Lower lobe of right lung (tissue), 2 donors: ENCODE measurements at regions not wholly inside any gene's neighbourhood (a gene's known extent, or its start where the extent isn't known, plus 50 kb on each side); places are given as distances from the start of the nearest gene placed in this dataset.

Experiments used
- ATAC-seq, 2 donors: fragments of 200-7000 bp; cut with Tn5 transposase; one replicate each; pipeline ENCODE4 v1.9.1; 2020 to 2022; ENCODE audit warnings: mild to moderate bottlenecking in 2 of 2, moderate library complexity in 2 of 2
- DNase-seq: peaks from one replicate; pipeline ENCODE4 v3.0.0-alpha.2; 2020
- H3K27ac ChIP-seq: fragments of 200-600 bp; one replicate; pipeline ENCODE4 v1.8.0; 2022
- H3K27me3 ChIP-seq: fragments of 200-600 bp; one replicate; pipeline ENCODE4 v1.8.0; 2022; ENCODE audit warnings: low read depth
- H3K36me3 ChIP-seq: fragments of 200-600 bp; one replicate; pipeline ENCODE4 v1.8.0; 2022; ENCODE audit warnings: mild to moderate bottlenecking
- H3K4me1 ChIP-seq: fragments of 200-600 bp; one replicate; pipeline ENCODE4 v1.8.0; 2022
- H3K4me3 ChIP-seq: fragments of 200-600 bp; one replicate; pipeline ENCODE4 v1.8.0; 2022; ENCODE audit warnings: mild to moderate bottlenecking
- H3K9me3 ChIP-seq: fragments of 200-600 bp; one replicate; pipeline ENCODE4 v1.8.0; 2022
- CTCF ChIP-seq: fragments of 200-600 bp; IDR thresholded peaks from one replicate; pipeline ENCODE4 v1.8.0; 2022; ENCODE audit warnings: antibody characterized with exemption, mild to moderate bottlenecking
- intact Hi-C: fragments of 100-400 bp; cut with DNase I; formaldehyde crosslinking; loops from one replicate; pipeline ENCODE4 v1.11.0; 2022
- donor health status: DM: no; HTN: yes; CAD: no; lungs with severe emphysema.

- no peaks in the 10 kb centered on the region for H3K27me3 ChIP-seq
- DNase-seq: no peak
- ATAC-seq: no peak
- no peaks in the 10 kb centered on the region for H3K4me1 ChIP-seq
- no peak overlapping the region for H3K4me3 ChIP-seq
- no peaks in the 10 kb centered on the region for H3K36me3 ChIP-seq
- H3K9me3 ChIP-seq: no peaks in the 10 kb centered on the region
- TF ChIP-seq CTCF: no peak
- intact Hi-C loops: no loop called here
- H3K27ac ChIP-seq: no peak overlapping the region
Observed at GRCh38 chr2:3960106-3960505, 256.7 kb downstream of the DCDC2C start.

GRCh38 chr2:3962719-3963118 is 259.3 kb downstream of the DCDC2C start:
- no peaks in the 10 kb centered on the region for H3K9me3 ChIP-seq
- H3K4me1 ChIP-seq: no peaks in the 10 kb centered on the region
- no peak for DNase-seq
- no peak overlapping the region for H3K27ac ChIP-seq
- intact Hi-C loops: no loop called here
- ATAC-seq: no peak
- peaks cover 4% of the 10 kb centered on the region for H3K27me3 ChIP-seq
- no peaks in the 10 kb centered on the region for H3K36me3 ChIP-seq
- H3K4me3 ChIP-seq: no peak overlapping the region
- no peak for TF ChIP-seq CTCF

- peaks cover 4% of the 10 kb centered on the region for H3K27me3 ChIP-seq
- H3K36me3 ChIP-seq: no peaks in the 10 kb centered on the region
- H3K9me3 ChIP-seq: no peaks in the 10 kb centered on the region
- intact Hi-C loops: no loop called here
- DNase-seq (no peak), ATAC-seq (no peak)
- no peak for TF ChIP-seq CTCF
- H3K4me3 ChIP-seq: no peak overlapping the region
- H3K4me1 ChIP-seq: no peaks in the 10 kb centered on the region
- H3K27ac ChIP-seq: no peak overlapping the region
Observed at GRCh38 chr2:3965211-3965610, 261.8 kb downstream of the DCDC2C start.

GRCh38 chr2:3965953-3966352 is 262.6 kb downstream of the DCDC2C start:
- Histone ChIP-seq H3K9me3 (no peaks in the 10 kb centered on the region), H3K4me1 (no peaks in the 10 kb centered on the region), H3K36me3 (no peaks in the 10 kb centered on the region), H3K27me3 (peaks cover 4% of the 10 kb centered on the region), H3K4me3 (no peak overlapping the region), H3K27ac (no peak overlapping the region)
- intact Hi-C loops: no loop called here
- DNase-seq (no peak), ATAC-seq (no peak)
- TF ChIP-seq CTCF: no peak

- Histone ChIP-seq H3K9me3 (no peaks in the 10 kb centered on the region), H3K27me3 (peaks cover 4% of the 10 kb centered on the region), H3K4me1 (no peaks in the 10 kb centered on the region), H3K36me3 (no peaks in the 10 kb centered on the region), H3K27ac (no peak overlapping the region), H3K4me3 (no peak overlapping the region)
- no peak for TF ChIP-seq CTCF
- intact Hi-C loops: no loop called here
- ATAC-seq: no peak
- no peak for DNase-seq
Observed at GRCh38 chr2:3966470-3966869, 263.1 kb downstream of the DCDC2C start.

- Histone ChIP-seq H3K27ac (no peak overlapping the region), H3K4me3 (no peak overlapping the region), H3K36me3 (no peaks in the 10 kb centered on the region), H3K4me1 (no peaks in the 10 kb centered on the region), H3K9me3 (no peaks in the 10 kb centered on the region), H3K27me3 (peaks cover 4% of the 10 kb centered on the region)
- TF ChIP-seq CTCF: no peak
- DNase-seq (no peak), ATAC-seq (no peak)
- intact Hi-C loops: no loop called here
Observed at GRCh38 chr2:3968736-3969135, 265.4 kb downstream of the DCDC2C start.
